ENCODE measurements at regions not wholly inside any gene's neighbourhood (a gene's known extent, or its start where the extent isn't known, plus 50 kb on each side); places are given as distances from the start of the nearest gene placed in this dataset.

GRCh38 chr5:163773226-163773625 lies 267.8 kb downstream of the MAT2B start:
- no peak overlapping the region for H3K4me3 ChIP-seq (ENCODE audit: low read depth, low read length)
- no peak for TF ChIP-seq CTCF (IDR thresholded peaks at IDR 0.05; ENCODE audit: insufficient read depth, low read length)
- no peak for DNase-seq (ENCODE audit: low read depth)

DNA sequence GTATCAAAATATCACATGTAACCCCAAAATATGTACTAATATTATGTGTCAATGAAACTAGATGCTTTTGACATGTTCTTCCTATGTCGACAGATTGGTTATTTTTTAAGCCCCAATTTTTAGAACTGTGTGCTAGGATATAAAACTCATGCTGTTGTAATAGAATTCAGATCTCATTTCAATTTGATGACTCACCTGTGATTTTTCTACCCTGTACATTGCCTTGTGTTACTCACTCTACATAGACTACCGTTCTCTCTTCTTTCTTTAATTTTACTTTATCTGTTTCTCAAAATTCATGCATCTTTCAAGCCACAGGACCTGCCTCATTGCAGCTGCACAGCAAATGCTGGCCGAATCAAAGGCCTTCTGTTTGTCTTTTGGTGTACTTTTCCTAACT lies 284.5 kb downstream of the MAT2B start:
- no peak overlapping the region for H3K4me3 ChIP-seq (ENCODE audit: low read depth, low read length)
- TF ChIP-seq CTCF (IDR thresholded peaks at IDR 0.05; ENCODE audit: insufficient read depth, low read length): no peak
- peak; percentile 38 for DNase-seq (ENCODE audit: low read depth)

GRCh38 chr5:163790497-163790896 lies 285.1 kb downstream of the MAT2B start:
- TF ChIP-seq CTCF (IDR thresholded peaks at IDR 0.05; ENCODE audit: insufficient read depth, low read length): no peak
- H3K4me3 ChIP-seq (ENCODE audit: low read depth, low read length): no peak overlapping the region
- no peak for DNase-seq (ENCODE audit: low read depth)

DNA sequence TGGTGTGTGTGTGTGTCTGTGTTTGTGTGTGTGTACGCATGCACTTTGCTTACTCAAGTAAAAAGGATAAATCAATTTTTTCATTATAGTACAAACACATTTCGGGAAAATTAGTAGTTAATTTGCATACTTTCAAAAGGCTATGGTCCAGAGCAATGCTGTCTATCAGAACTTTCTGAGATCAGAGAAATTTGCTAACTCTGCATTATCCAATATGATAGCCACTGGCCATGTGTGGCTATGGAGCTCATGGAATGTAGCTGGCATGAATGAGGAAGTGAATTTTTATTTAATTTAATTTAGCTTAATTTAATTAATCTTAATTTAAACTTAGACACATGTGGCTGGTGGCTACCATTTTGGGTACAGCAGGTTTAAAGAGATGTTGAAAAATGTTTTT lies 289.6 kb downstream of the MAT2B start:
- no peak for TF ChIP-seq CTCF (IDR thresholded peaks at IDR 0.05; ENCODE audit: insufficient read depth, low read length)
- no peak overlapping the region for H3K4me3 ChIP-seq (ENCODE audit: low read depth, low read length)
- DNase-seq (ENCODE audit: low read depth): no peak

DNA sequence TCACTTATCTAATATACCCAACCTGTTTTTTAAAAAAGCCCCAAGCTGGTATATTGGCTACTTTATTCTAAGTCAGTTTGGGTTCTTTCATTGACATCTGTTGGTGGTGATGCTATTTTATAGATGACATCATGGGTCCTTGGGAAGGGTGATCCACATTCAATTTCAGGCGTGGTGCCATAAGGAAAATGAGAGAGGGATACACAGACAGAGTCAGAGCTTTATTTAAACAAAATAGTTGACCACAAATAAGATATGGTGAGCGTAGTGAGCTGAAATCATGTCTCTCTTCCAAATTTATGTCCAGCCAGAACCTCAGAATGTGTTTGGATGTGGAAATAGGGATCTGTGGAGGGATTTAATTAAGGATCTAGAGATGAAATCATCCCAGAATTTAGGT lies 302.4 kb downstream of the MAT2B start:
- no peak overlapping the region for H3K4me3 ChIP-seq (ENCODE audit: low read depth, low read length)
- DNase-seq (ENCODE audit: low read depth): peak; percentile 87
- TF ChIP-seq CTCF (IDR thresholded peaks at IDR 0.05; ENCODE audit: insufficient read depth, low read length): no peak

GRCh38 chr5:163809473-163809872 lies 304.1 kb downstream of the MAT2B start:
- no peak for TF ChIP-seq CTCF (IDR thresholded peaks at IDR 0.05; ENCODE audit: insufficient read depth, low read length)
- DNase-seq (ENCODE audit: low read depth): peak; percentile 28
- no peak overlapping the region for H3K4me3 ChIP-seq (ENCODE audit: low read depth, low read length)

DNA sequence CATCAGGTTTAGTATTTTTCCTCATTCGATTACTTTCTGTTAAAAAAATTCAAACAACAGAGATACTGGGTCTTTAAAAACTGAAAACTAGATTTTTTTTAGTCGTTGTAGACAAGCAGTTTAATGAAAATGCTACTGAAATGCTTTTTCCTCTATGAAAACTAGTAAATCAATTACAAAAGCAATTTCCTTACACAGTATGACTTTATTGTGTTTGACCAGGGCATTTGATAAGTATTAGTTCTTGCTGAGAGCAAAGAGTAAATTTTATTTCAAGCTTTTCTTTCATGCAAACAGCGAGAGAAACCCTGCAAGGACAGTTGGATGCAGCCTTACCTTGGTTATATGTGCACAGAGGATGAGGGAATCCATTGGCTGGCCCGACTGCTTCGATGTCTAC lies 308.5 kb downstream of the MAT2B start:
- H3K4me3 ChIP-seq (ENCODE audit: low read depth, low read length): no peak overlapping the region
- TF ChIP-seq CTCF (IDR thresholded peaks at IDR 0.05; ENCODE audit: insufficient read depth, low read length): no peak
- DNase-seq (ENCODE audit: low read depth): no peak
